SK-N-MC (cell line): ENCODE measurements at regions not wholly inside any gene's neighbourhood (a gene's known extent, or its start where the extent isn't known, plus 50 kb on each side); places are given as distances from the start of the nearest gene placed in this dataset.
A peak's percentile ranks its signal among the peaks of the same experiment; 100 is the strongest.

ENCODE experiments used
- DNase-seq: peaks from one replicate; pipeline ENCODE4 v3.0.0-alpha.2; 2011; ENCODE audit warnings: low read depth, low spot score
- H3K27ac ChIP-seq: fragments of 200-600 bp; sonication (generic); 2 replicates; pipeline ENCODE4 v1.5.1; 2016; ENCODE audit warnings: mixed run types
- H3K36me3 ChIP-seq: fragments of 200-600 bp; sonication (generic); 2 replicates; pipeline ENCODE4 v1.6.1; 2017; ENCODE audit warnings: antibody characterized with exemption, low read length, mixed read lengths; ENCODE audit not compliant: insufficient read depth
- H3K4me3 ChIP-seq: fragments of 200-600 bp; sonication (generic); 2 replicates; pipeline ENCODE4 v1.5.1; 2016
- H3K9ac ChIP-seq: fragments of 200-600 bp; sonication (generic); 2 replicates; pipeline ENCODE4 v1.8.0; 2017; ENCODE audit warnings: mixed run types, mixed read lengths; ENCODE audit not compliant: insufficient read length
- H3K9me3 ChIP-seq: fragments of 200-600 bp; sonication (generic); 2 replicates; pipeline ENCODE4 v1.6.1; 2017; ENCODE audit warnings: low read depth, mild to moderate bottlenecking, antibody characterized with exemption, low read length, moderate library complexity, mixed read lengths
- EZH2 ChIP-seq: fragments of 200-600 bp; sonication (generic); IDR thresholded peaks from one replicate; pipeline ENCODE4 v1.6.1; 2017; ENCODE audit warnings: antibody characterized with exemption
- FOXP2 ChIP-seq: optimal IDR thresholded peaks from 2 replicates; pipeline ENCODE3; 2011; ENCODE audit warnings: mild to moderate bottlenecking, moderate library complexity; ENCODE audit not compliant: insufficient read depth; ENCODE audit errors: extremely low read length, control extremely low read depth
- POLR2AphosphoS5 ChIP-seq: IDR thresholded peaks from 2 replicates; pipeline ENCODE4 v1.6.1; 2012; ENCODE audit warnings: mild to moderate bottlenecking, low read depth, low read length, borderline replicate concordance

- no peak overlapping the region for H3K9ac ChIP-seq
- no peak for DNase-seq
- no peak for TF ChIP-seq POLR2AphosphoS5
- TF ChIP-seq EZH2: no peak
- TF ChIP-seq FOXP2: no peak
Measured at GRCh38 chr15:35741395-35741794, 195.4 kb upstream of the DPH6 start.

GRCh38 chr15:35741881-35742280 is 195.9 kb upstream of the DPH6 start:
- no peak for TF ChIP-seq FOXP2
- no peak for TF ChIP-seq EZH2
- no peak overlapping the region for H3K4me3 ChIP-seq
- no peak overlapping the region for H3K9ac ChIP-seq
- no peak for DNase-seq
- no peaks in the 10 kb centered on the region for H3K36me3 ChIP-seq
- H3K27ac ChIP-seq: no peak overlapping the region
- H3K9me3 ChIP-seq: no peaks in the 10 kb centered on the region

More at GRCh38 chr15:35741395-35741794, 195.4 kb upstream of the DPH6 start:
- Histone ChIP-seq H3K27ac (no peak overlapping the region), H3K9me3 (no peaks in the 10 kb centered on the region), H3K36me3 (no peaks in the 10 kb centered on the region), H3K4me3 (no peak overlapping the region)

- DNase-seq: no peak
- no peak overlapping the region for H3K27ac ChIP-seq
Measured at GRCh38 chr15:35743321-35743720, 197.4 kb upstream of the DPH6 start.

GRCh38 chr15:35746121-35746520 is 200.2 kb upstream of the DPH6 start:
- H3K27ac ChIP-seq: no peak overlapping the region
- DNase-seq: no peak
- H3K4me3 ChIP-seq: no peak overlapping the region
- TF ChIP-seq EZH2 (no peak), FOXP2 (no peak), POLR2AphosphoS5 (no peak)
- H3K36me3 ChIP-seq: no peaks in the 10 kb centered on the region
- H3K9me3 ChIP-seq: no peaks in the 10 kb centered on the region
- no peak overlapping the region for H3K9ac ChIP-seq

More at GRCh38 chr15:35743321-35743720, 197.4 kb upstream of the DPH6 start:
- H3K9ac ChIP-seq: no peak overlapping the region
- no peaks in the 10 kb centered on the region for H3K9me3 ChIP-seq
- TF ChIP-seq FOXP2 (no peak), POLR2AphosphoS5 (no peak), EZH2 (no peak)
- no peak overlapping the region for H3K4me3 ChIP-seq
- no peaks in the 10 kb centered on the region for H3K36me3 ChIP-seq

DNA sequence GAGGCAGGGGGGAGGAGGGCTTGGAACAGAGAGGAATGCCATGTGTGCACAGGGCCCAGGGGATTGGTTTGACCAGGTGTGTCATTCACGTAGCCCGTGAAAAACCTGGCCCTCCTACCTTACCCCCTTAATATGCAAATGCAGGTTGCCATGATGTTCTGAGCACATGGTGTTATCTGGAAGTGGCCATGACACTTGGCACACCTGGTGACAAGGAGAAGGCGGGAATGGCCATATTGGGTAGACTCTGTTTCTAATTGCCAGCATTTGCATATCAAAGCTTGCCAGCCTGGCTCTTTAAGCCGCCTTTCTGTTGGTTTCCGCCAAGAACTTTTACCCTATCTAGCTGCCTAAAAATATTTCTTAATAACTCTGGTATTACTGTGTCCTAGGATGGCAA is 202.1 kb upstream of the DPH6 start:
- Histone ChIP-seq H3K27ac (no peak overlapping the region), H3K9ac (no peak overlapping the region), H3K4me3 (no peak overlapping the region), H3K9me3 (no peaks in the 10 kb centered on the region), H3K36me3 (no peaks in the 10 kb centered on the region)
- TF ChIP-seq EZH2 (no peak), FOXP2 (no peak), POLR2AphosphoS5 (no peak)
- no peak for DNase-seq

DNA sequence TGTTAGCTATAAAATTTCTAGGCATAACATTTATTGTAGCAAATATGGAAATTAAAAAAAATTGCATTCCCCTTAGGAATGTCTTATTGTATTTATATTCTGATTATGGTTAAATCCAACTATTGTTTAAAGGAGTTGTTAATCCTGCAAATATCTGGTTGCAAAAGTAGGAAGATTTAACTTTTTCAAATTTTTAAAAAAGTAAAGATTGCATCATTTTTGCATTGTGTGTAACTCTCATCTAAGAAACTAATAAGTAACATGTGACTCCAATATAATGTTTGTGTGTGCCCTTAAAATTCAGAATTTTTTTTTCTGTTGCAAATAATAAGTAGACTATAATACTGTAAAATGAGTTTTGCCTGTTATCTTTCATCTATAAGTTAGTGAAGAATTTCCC is 204.1 kb upstream of the DPH6 start:
- no peaks in the 10 kb centered on the region for H3K9me3 ChIP-seq
- TF ChIP-seq FOXP2 (no peak), POLR2AphosphoS5 (no peak), EZH2 (no peak)
- H3K9ac ChIP-seq: peak overlapping the region; percentile 44
- DNase-seq: no peak
- no peaks in the 10 kb centered on the region for H3K36me3 ChIP-seq
- H3K27ac ChIP-seq: peak overlapping the region; percentile 78
- H3K4me3 ChIP-seq: 0 out of 2 replicates have a peak overlapping the region, but pooled peaks have one; percentile 6

GRCh38 chr15:35751413-35752133 is 205.6 kb upstream of the DPH6 start:
- peak overlapping the region; percentile 35 for H3K27ac ChIP-seq
- TF ChIP-seq FOXP2 (no peak), POLR2AphosphoS5 (no peak), EZH2 (no peak)
- H3K9ac ChIP-seq: peak overlapping the region; percentile 24
- DNase-seq: peak; percentile 63
- H3K4me3 ChIP-seq: peak overlapping the region; percentile 70
- H3K36me3 ChIP-seq: no peaks in the 10 kb centered on the region
- no peaks in the 10 kb centered on the region for H3K9me3 ChIP-seq

DNA sequence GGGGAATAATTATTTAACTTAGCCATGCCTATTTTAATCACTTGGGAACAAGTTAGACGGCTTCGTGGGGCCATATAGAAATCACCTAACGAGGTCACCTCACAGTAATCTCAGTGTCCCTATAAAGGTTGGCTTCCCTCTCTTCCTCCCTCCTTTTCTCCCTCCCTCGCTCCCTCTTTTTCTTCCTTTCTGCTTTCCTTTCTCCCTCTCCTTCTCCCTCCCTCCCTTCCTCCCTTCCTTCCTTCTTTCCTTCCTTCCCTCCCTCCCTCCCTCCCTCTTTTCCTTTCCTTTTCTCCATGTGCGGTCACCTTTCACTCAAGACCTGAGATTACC is 206.1 kb upstream of the DPH6 start:
- no peak for TF ChIP-seq EZH2
- no peak for TF ChIP-seq FOXP2
- no peak for TF ChIP-seq POLR2AphosphoS5
- no peak overlapping the region for H3K4me3 ChIP-seq
- no peak for DNase-seq
- H3K9me3 ChIP-seq: no peaks in the 10 kb centered on the region
- H3K9ac ChIP-seq: no peak overlapping the region
- no peak overlapping the region for H3K27ac ChIP-seq
- no peaks in the 10 kb centered on the region for H3K36me3 ChIP-seq

DNA sequence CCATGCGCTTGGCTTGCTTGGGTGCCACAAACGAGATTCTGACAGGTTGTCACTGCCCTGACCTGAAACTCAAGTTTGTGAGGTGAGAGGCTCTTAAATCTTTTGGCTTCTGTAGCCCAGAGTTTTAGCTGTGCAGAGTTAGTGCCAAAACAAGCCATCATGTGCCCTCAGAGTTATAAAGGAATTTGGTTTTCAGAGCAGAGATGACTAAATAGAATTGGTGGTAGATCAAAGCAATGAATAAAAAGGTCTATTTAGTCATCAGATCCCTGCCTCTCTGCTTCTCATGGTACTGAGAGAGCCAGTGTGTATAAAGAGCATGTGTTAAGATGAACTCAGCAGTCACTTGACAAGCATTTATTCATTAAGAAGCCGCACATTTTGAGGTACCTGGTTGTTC is 207.5 kb upstream of the DPH6 start:
- no peak overlapping the region for H3K4me3 ChIP-seq
- no peak for DNase-seq
- no peaks in the 10 kb centered on the region for H3K9me3 ChIP-seq
- TF ChIP-seq POLR2AphosphoS5 (no peak), FOXP2 (no peak), EZH2 (no peak)
- no peak overlapping the region for H3K9ac ChIP-seq
- H3K27ac ChIP-seq: no peak overlapping the region
- no peaks in the 10 kb centered on the region for H3K36me3 ChIP-seq
